ENCODE measurements at regions not wholly inside any gene's neighbourhood (a gene's known extent, or its start where the extent isn't known, plus 50 kb on each side); places are given as distances from the start of the nearest gene placed in this dataset.
A peak's percentile ranks its signal among the peaks of the same experiment; 100 is the strongest.

DNA sequence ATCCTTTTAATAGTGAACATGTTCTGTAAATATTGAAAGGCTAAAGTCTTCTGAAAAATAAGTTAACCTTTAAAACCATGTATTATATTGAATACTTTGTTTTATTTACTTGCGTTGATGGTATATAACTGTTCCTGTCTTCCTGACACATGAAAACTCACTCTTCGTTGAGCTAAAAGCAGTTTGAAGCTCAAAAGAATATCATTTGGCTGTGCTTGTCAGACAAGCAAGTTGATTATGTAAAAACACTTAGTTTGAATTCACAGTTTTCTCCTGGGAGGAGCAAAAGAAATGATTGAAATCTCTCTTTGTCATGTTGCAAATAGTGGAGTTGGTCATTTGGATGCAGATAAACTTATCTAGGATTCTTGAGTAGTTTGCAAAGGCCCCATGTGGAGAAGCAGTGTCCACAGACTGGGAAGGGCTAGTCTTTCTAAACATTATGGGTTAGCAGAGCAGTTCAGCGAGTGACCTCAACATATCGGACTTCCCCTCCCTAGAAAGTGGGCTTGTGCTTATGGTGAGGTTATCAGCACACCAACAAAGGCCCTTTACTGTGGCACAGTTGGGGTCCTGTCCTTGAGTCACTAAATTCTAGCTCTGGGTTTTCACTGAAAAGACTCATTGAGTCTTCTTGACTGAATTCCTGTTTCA is 290.4 kb downstream of the CSNK1G3 start:
- no peak for DNase-seq (ENCODE audit: low read depth)

DNA sequence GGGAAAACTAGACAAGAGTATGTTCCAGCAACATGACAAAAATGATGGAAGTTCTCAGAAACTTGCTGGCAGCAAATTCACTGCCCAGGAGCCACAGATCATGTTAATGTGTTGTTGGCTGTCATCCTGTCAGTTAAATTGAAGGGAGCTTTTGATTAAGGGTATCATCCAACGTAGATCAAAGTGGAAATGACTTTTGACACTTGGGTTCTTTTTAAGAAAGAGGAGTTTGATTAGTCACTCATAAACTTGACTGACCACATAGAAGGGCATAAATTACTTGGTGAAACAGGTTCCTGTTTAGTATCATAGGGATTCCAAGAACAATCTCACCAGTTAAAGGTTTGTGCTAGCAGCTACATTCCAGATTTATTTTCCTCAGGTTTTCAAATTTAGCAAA is 288.7 kb downstream of the CSNK1G3 start:
- DNase-seq (ENCODE audit: low read depth), result no peak

DNA sequence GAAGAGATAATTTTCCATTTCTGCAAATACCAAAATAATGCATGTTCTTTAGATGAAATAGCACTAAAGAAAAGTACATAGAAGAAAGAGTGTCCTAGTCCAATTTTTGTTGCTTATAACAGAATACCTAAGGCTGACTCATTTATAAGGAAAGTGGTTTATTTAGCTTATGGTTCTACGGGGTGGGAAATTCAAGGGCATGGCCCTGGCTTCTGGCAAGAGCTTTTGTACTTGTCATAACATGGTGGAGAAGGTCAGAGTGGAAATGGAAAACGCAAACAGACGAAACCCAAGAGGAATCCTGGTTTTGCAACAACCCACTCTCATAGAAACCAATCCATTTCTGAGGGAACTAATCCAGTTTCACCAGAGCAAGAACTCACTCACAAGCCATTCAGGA is 283.7 kb downstream of the CSNK1G3 start:
- no peak for DNase-seq (ENCODE audit: low read depth)

DNA sequence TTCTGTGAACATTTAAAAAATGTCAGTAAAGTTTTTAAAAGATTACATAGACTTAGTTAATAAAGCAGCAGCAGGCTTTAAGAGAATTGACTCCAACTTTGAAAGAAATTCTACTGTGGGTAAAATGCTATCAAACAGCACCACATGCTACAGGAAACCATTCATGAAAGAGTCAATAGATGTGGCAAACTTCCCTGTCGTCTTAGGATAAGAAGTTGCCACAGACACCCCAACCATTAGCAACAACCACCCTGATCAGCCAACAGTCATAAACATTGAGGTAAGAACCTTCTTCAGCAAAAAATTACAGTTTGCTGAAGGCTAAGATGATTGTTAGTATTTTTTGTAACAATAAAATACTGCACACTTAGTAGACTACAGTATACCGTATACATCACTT is 278.2 kb downstream of the CSNK1G3 start:
- DNase-seq (ENCODE audit: low read depth), result no peak

DNA sequence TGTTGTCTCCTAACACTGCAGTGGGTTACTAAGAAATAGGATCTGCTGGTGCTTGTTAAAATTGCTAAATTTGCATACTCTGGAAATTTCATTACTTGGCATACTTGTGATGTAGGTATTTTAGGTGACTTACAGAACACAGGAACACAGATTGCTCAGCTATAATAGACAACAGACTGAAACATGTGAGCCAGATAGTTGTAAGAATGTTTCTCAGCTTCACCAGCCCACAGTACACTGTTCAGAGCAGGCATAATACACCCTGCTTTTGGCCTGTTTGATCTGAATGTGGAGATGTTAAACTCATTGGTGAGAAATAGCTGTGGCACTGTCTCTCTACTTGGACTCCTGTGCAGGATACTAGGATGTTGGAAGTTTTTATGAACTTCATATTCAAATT is 275.7 kb downstream of the CSNK1G3 start:
- no peak for DNase-seq (ENCODE audit: low read depth)

DNA sequence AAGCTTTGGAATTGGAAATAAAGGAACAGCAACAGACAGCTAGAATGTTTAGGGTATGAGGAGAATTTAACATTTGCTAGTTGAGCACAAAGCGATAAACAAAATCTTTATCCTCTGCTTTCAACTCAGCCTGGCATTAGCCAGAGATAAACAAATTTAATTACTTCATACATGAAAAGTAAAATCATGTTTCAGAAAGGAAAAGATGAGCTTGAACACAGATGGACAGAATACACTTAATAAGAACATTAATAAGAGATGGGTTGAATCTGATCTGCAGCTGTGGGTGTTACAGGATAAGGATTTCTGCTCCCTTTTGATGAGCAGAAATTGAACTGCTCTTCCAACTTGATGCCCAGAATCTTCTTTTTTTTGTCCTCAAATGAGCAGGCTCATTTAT is 275.2 kb downstream of the CSNK1G3 start:
- DNase-seq (ENCODE audit: low read depth), result no peak

DNA sequence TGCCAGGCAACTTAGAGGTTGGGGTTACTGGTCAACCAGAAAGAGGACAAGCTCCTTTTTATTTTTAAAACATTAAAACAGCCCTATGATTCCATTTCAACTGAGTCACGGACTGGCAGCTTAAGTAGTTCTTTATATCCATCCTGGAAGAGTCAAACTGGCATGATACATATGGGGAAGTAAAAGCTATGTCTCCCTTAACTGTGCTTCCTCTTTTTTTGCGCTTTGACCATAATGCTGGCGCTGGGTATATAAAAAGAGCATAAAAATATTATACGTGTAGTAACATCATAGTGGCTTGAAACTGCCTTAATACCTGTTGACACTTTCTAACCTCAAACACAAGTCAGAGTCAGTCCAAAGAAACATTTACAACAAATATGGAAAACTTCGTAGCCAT is 274.4 kb downstream of the CSNK1G3 start:
- no peak for DNase-seq (ENCODE audit: low read depth)

DNA sequence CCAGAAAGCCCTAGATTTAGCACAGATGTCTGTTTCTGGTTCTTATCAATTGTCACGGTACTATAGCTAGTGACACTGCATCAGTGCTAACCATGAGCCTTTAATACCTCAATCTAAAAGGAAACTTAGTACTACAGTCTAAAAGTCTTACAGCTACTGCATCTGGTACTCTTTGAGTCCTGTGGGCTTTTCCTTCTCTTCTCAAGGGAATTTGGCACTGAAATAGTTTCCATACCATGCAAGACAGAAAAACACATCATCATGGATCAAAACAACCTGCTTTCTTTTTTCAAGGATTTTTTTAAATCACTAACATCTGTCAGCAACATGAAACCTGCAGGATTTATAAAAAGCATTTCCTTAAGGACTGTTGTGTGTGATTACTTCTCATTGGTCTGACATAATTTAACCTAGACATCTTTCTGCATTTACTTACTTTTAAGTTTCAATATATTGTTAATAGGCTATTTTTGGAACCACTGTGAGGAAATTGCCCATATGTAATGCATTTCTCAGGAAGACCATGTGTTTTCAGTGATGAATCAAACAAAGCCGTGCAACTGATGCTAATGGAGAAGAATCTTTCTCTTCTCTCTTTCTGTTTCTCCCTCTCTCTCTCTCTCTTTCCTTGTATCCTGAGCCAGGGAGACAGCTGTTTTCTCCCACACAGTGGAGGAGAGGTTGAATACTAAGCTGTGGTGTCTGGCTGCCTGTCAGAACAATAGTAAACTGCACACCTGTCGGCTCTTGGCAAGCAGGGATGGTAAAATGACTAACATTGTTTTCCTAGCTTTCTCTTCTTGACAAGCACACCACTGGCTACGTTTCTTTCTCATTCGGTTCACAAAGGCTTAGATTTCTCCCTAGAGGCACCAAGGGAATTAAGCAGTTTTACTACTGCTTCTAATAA is 273.4 kb downstream of the CSNK1G3 start:
- DNase-seq (ENCODE audit: low read depth), result peak; percentile 98

DNA sequence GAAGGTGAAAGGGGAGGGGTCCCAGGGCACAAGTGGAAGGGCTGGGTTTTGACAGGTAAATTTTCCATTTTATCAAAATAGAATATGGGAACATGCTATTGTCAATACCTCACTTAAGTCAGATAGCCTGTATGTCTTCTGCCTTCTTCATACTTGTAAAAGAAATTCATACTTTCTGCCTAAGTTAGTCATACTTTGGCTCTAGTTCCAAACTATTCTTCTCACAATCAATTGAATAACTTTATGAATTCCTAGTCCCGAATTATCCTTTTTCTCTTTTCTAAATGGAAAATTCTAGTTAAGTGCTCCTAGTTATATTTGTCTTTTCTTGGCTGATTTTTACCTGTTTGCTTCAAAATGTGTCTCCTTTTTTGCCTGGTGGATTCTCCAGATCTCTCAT is 271.4 kb downstream of the CSNK1G3 start:
- DNase-seq (ENCODE audit: low read depth), result no peak

DNA sequence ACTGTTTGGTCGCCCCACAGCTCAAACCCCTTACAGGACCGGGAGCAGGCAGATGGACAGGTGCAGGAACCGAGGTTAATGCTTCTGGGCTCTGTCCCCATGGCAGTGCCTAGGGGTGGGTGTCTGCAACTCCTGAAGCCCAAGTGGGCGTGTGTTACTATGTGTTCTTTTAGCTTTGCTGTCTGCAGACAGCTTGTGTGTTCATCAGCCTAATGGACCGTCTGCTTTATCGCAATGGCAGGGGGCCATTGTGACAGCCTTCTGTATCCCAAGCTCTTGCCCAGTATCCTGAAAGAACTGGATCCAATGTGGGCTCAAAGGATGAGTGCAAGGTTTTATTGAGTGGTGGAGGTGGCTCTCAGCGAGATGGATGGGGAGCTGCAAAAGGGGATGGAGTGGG is 266.7 kb downstream of the CSNK1G3 start:
- no peak for DNase-seq (ENCODE audit: low read depth)

DNA sequence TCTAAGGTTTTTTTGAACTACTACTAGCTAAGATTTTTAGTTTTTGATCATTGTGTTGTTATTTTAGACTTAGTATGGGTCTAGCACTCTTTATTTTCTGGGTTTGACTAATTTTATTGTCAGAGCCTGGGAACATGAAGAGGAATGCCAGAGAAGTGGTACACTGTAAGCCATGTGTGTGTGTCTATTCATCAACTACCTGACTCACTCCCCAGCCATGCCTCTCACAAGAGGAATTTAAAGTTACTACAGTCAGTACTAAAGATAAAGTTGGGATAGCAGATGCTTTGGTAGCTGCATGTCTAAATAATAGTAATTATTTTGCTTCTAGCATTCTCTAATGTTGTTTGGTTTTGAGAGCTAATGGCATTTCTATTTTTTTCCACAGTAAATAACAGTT is 264.8 kb downstream of the CSNK1G3 start:
- DNase-seq (ENCODE audit: low read depth), result peak; percentile 70

DNA sequence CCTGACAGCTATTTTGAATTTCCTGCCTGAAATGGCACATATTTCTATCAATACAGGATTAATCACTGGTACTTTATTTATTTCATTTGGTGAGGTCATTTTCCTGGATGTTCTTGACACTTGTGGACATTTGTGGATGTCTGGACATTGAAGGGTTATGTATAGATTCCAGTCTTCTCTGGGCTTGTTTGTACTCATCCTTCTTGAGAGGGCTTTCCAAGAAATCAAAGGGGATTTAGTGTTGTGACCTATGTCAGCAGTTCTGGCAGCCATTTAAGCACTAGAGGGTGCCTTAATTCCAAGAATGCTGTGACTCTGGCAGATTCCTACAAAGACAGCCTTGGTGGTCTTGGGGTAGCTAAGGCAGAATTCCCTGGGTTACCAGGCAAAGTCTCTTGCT is 259.7 kb downstream of the CSNK1G3 start:
- no peak for DNase-seq (ENCODE audit: low read depth)

DNA sequence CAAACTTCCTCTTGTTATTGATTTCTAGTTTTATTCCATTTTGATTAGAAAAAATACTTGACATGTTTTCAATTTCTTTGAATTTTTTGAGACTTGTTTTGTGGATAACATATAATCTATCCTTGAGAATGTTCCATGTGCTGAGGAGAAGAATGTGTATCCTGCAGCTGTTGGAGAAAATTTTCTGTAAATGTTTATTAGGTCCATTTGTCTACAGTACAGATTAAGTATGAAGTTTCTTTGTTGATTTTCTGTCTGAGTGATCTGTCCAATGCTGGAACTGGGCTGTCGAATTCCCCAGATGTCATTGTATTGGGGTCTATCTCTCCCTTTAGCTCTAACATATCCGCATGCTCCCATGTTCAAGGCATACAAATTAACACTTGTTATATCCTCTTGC is 251.2 kb downstream of the CSNK1G3 start:
- DNase-seq (ENCODE audit: low read depth), result no peak

DNA sequence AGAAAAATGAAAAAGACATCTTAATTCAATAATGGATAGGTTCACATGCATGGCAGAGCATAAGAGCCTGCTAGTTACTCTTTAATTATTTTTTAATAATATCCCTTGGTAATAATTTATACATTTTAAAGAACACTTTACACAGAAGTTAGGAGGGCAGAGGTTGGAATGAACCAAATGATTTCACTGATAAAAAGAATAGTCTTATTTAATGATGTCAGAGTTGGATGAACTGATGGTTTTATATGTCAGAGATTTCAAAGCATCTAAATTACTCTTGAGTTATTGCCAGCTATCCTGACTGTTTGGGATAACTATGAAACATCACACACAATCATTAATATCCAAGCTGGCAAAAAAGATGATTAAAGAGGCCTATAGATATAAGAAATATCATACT is 244.8 kb downstream of the CSNK1G3 start:
- no peak for DNase-seq (ENCODE audit: low read depth)

DNA sequence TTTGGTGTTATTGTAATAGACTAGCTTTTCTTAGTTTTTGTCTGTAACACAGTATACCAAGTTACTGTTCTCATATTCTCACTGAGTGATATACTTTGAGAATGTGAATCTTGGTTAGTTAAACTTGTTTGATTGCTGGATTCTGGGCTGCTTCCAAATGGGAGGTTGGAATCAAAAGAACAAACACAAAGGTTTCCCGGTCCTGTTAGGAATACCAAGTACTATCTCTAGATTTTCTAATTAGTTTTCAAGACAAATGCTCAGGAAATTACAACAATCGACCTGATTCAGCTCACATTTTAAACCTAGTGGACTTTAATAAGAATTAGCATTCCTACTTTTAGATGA is 244.3 kb downstream of the CSNK1G3 start:
- peak; percentile 34 for DNase-seq (ENCODE audit: low read depth)

DNA sequence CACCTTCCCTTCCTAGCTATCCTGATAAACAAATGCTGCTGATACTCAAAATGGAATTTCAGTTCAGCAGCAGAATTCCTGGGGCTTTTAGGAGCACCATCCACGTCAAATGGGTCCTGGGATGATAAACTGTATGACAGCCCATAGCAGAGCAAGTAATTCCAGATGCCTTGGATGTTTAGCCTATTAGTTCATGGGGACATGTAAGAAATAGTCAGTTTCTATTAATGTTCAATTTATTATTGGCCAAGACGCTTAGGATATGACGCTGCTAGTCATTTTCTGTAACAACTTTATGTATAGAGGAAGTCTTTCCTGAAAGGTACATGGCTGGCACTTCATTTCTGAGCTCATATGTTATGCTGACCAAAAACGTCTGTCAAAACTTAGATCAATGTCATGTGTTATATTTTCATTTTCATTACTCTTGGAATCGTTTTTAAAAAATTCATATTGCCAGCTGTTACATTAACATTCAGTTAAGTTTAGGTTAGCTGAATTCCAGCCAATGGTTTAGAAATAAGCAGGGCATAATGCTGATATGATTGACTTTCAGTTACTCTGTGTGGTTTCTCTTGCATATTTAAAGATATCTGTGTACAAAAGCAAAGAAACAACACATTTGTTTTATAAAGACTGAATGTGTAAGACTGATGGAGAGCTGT is 243.8 kb downstream of the CSNK1G3 start:
- peak; percentile 41 for DNase-seq (ENCODE audit: low read depth)

DNA sequence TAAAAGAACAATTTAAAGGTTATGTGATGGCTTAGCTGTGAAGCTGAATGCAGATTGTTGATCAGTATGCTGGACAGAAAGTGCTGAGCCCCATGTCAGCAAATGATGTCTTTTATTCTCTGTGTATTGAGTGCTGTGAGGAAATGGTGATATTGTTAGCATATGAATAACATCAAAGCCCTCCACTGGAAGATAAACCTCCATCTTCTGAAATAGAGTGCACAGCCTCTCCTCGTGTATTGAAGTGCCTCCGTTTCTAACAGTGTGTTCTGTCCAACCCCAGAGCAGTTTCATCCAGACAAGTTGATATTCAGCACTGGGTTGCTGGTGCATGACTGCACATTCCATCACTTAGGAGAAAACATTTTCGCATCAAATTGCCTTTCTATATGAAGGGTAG is 242.9 kb downstream of the CSNK1G3 start:
- peak; percentile 23 for DNase-seq (ENCODE audit: low read depth)

DNA sequence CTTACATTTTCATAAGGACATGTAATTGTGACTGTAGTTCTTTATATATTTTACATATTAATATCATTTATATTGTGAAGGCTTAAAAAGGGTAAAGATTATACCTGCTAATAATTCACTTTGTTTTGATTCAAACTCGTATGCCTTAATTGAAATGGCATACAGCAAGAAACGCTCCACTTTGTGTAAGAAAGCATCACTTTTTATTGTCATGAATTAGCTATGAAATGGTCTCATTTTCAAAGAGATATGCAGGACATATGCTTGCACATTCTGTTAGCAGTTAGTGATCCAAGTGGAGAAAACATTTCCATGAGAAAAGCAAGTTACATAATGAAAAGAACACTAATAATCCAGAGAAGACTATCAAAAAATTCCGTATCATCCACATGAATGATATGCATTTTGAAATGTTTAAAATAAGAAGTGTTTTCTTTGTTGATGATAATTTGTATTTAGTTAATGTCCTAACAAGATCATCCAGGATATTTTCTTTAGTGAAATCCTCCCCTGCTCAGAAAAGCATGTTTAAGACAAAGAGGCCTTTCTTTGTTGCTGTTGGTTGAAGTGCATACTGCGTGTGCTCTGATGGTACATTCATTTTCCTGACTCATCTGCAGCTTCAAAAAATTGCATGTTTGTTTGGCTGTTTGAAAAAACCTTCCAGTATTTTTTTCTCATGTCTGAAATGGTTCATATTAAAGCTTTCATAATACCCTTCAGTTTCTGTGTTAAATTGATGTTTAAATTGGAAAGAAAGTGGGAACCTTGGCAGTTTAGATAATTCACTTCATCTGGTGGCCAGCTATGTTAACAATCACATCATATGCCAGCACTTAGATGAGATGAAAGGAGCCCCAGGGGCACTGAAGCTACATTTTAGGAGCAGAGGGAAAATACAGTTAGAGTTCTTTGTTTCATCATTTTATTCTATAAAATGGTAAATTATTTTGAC is 242.2 kb downstream of the CSNK1G3 start:
- no peak for DNase-seq (ENCODE audit: low read depth)

DNA sequence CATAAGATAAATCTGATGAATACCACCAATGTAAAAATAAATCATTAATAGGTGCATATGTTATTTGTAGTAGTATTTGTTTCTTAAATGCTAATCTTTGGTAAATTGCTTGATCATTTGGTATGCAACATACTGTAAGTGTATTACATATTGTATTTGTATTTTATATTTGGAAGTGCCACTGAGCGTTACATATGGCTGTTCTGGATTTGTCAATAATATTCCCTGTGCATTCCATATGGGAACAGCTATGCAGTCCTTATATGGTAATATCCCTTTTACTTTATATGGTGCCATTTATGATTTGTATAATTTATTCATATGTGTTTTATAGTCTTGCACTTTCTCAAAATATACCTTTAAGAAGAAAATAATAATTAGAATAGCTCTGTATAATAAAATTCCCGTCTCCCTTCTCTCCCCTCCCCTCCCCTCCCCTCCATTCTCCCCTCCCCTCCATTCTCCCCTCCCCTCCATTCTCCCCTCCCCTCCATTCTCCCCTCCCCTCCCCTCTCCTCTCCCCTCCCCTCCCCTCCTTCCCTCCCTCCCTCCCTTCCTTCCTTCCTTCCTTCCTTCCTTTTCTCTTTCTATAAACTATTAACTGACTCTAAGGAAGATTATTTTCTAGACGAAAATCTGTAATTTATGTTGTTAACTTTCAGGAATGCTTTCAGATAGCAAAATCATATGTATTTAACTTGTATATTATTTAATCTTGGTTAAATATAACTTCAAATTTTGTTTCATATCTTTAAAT is 241.4 kb downstream of the CSNK1G3 start:
- no peak for DNase-seq (ENCODE audit: low read depth)

DNA sequence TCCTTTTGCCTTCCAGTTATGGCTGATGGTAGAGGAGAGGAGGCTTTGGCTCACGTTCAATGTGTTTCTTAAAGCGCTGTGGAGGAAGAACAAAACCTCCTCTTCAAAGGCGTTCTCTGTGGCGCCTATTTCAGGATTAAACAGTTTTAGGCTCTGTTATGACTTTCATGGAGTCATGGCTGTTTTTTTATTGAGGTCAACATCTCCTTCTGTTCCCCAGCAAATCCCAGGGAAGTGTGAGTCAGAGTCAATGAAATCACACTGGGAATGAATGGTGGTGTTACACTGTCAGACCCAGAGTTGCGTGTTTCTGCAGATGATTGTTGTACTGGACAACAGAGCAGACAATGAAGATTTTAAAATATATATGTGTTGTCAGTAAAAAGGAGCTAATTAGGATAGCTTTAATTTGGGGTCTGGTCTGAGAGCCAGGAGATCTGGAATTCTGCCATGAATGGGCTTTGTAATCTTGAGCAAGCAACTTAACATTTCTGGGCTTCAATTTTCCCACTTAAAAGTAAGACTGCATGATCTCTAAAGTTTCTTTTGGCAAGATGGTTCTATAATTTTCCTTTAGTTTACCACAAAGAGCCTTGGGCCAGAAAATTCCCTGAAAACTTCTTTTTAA is 240.7 kb downstream of the CSNK1G3 start:
- peak; percentile 76 for DNase-seq (ENCODE audit: low read depth)
